ENCODE measurements at regions not wholly inside any gene's neighbourhood (a gene's known extent, or its start where the extent isn't known, plus 50 kb on each side); places are given as distances from the start of the nearest gene placed in this dataset.

GRCh38 chr10:133018491-133018890 is 69.2 kb upstream of the ADGRA1 start:
- Histone ChIP-seq H3K4me1 (ENCODE audit: control insufficient read depth in 1 of 2, insufficient read depth in 2 of 2, low read length in 2 of 2) (peaks cover 12 to 16% of the 10 kb centered on the region in 2 donors), H3K4me2 (replicated peaks; ENCODE audit: extremely low read depth, low read length, poor library complexity, severe bottlenecking) (no peak overlapping the region), H3K27ac (ENCODE audit: low read depth in 1 of 2, low read length in 2 of 2) (no peak overlapping the region), H3K27me3 (ENCODE audit: control insufficient read depth in 2 of 2, insufficient read depth in 2 of 2, low read length in 2 of 2) (peaks cover 0 to 9% of the 10 kb centered on the region in 2 donors), H3K36me3 (replicated peaks in 1 of 2; ENCODE audit: control insufficient read depth in 1 of 2, insufficient read depth in 2 of 2, low read length in 2 of 2) (peaks cover 0 to 12% of the 10 kb centered on the region in 2 donors), H3K79me2 (ENCODE audit: insufficient read depth, low read length) (no peaks in the 10 kb centered on the region), H3K4me3 (replicated peaks in 1 of 3; ENCODE audit: low read depth in 2 of 3, low read length in 3 of 3) (no peak overlapping the region), H4K20me1 (ENCODE audit: insufficient read depth, low read length) (peaks cover 14% of the 10 kb centered on the region), H3K9ac (ENCODE audit: insufficient read depth, low read length, poor library complexity, severe bottlenecking) (no peak overlapping the region), H3K9me3 (replicated peaks in 1 of 2; ENCODE audit: control insufficient read depth in 1 of 2, insufficient read depth in 1 of 2, low read length in 2 of 2) (peaks cover 0 to 8% of the 10 kb centered on the region in 2 donors), H2AFZ (ENCODE audit: insufficient read depth, low read depth, low read length, poor library complexity, severe bottlenecking) (no peak overlapping the region)
- 95% methylated on average over 18 of the region's 24 CpGs for WGBS (ENCODE audit: insufficient coverage)
- no peak for DNase-seq
- H3K27ac Mint-ChIP-seq, result no peak overlapping the region
- peaks cover 5 to 24% (median 16%) of the 10 kb centered on the region in 3 donors for H3K27me3 Mint-ChIP-seq (ENCODE audit: low read depth in 3 of 3)
- peaks cover 0 to 8% of the 10 kb centered on the region in 2 donors for H3K36me3 Mint-ChIP-seq
- H3K4me3 Mint-ChIP-seq, result no peak overlapping the region
- peaks cover 16% of the 10 kb centered on the region for H3K4me1 Mint-ChIP-seq
- intact Hi-C loops (cut with micrococcal nuclease), result loop anchor here in 1 of 2 donors (10.0 kb wide), 1 partner anchor 226 kb away; no protein-coding TSS in a partner anchor
- peaks cover 0 to 7% (median 4%) of the 10 kb centered on the region in 7 donors for H3K9me3 Mint-ChIP-seq
- no peak for TF ChIP-seq CTCF (IDR thresholded peaks at IDR 0.05)

- no peak overlapping the region for H3K4me2 ChIP-seq (replicated peaks; ENCODE audit: extremely low read depth, low read length, poor library complexity, severe bottlenecking)
- no peak overlapping the region for H2AFZ ChIP-seq (ENCODE audit: insufficient read depth, low read depth, low read length, poor library complexity, severe bottlenecking)
- intact Hi-C loops (cut with micrococcal nuclease), result loop anchor here in 1 of 2 donors (10.0 kb wide), 1 partner anchor 228 kb away; no protein-coding TSS in a partner anchor
- Mint-ChIP-seq H3K27me3 (ENCODE audit: low read depth in 3 of 3) (peaks cover 5 to 14% (median 9%) of the 10 kb centered on the region in 3 donors), H3K36me3 (peaks cover 0 to 8% of the 10 kb centered on the region in 2 donors), H3K9me3 (peaks cover 0 to 7% (median 3%) of the 10 kb centered on the region in 7 donors), H3K4me3 (no peak overlapping the region), H3K4me1 (peaks cover 24% of the 10 kb centered on the region), H3K27ac (no peak overlapping the region)
- H3K36me3 ChIP-seq (replicated peaks in 1 of 2; ENCODE audit: control insufficient read depth in 1 of 2, insufficient read depth in 2 of 2, low read length in 2 of 2), result peaks cover 0 to 12% of the 10 kb centered on the region in 2 donors
- WGBS (ENCODE audit: insufficient coverage), result 98% methylated on average over 22 of the region's 27 CpGs
- peaks cover 0 to 2% of the 10 kb centered on the region in 2 donors for H3K27me3 ChIP-seq (ENCODE audit: control insufficient read depth in 2 of 2, insufficient read depth in 2 of 2, low read length in 2 of 2)
- H3K4me3 ChIP-seq (replicated peaks in 1 of 3; ENCODE audit: low read depth in 2 of 3, low read length in 3 of 3), result no peak overlapping the region
- no peak overlapping the region for H3K9ac ChIP-seq (ENCODE audit: insufficient read depth, low read length, poor library complexity, severe bottlenecking)
- TF ChIP-seq CTCF (IDR thresholded peaks at IDR 0.05), result no peak
- H4K20me1 ChIP-seq (ENCODE audit: insufficient read depth, low read length), result peaks cover 10% of the 10 kb centered on the region
- peaks cover 0 to 8% of the 10 kb centered on the region in 2 donors for H3K9me3 ChIP-seq (replicated peaks in 1 of 2; ENCODE audit: control insufficient read depth in 1 of 2, insufficient read depth in 1 of 2, low read length in 2 of 2)
- no peaks in the 10 kb centered on the region for H3K79me2 ChIP-seq (ENCODE audit: insufficient read depth, low read length)
- no peak for DNase-seq
- H3K27ac ChIP-seq (ENCODE audit: low read depth in 1 of 2, low read length in 2 of 2), result no peak overlapping the region
- H3K4me1 ChIP-seq (ENCODE audit: control insufficient read depth in 1 of 2, insufficient read depth in 2 of 2, low read length in 2 of 2), result peaks cover 24 to 29% of the 10 kb centered on the region in 2 donors
Observed at GRCh38 chr10:133017203-133017601, 70.5 kb upstream of the ADGRA1 start.

All from CD14-positive monocyte (primary cell).